HEK293T (cell line): ENCODE measurements at regions not wholly inside any gene's neighbourhood (a gene's known extent, or its start where the extent isn't known, plus 50 kb on each side); places are given as distances from the start of the nearest gene placed in this dataset.

ENCODE experiments used
- FOXK2 ChIP-seq: fragments of 450-650 bp; IDR thresholded peaks from 2 replicates; pipeline ENCODE4 v1.6.1; 2016; ENCODE audit warnings: mild to moderate bottlenecking
- FOXM1 ChIP-seq: fragments of 450-650 bp; IDR thresholded peaks from 2 replicates; pipeline ENCODE4 v1.6.1; 2017; ENCODE audit warnings: mild to moderate bottlenecking, borderline replicate concordance

DNA sequence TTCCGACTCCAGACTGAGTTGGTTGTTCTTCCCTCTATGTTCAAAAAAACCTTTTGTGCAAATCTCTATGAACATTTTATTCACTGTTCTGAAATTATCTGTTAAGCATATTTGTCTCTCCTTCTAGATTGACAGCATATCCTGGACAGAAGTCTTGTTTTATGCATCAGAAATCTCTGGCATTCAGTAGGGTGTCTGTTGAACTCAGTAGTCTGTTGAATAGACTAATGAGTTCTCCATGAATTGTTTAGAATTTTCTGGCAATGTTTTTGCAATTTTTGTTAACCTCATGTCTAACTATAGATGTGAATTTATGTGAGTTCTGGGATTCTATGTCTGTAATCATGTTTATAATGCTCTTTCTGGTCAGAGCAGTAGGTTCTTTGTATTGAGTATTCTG is 222.5 kb upstream of the KCNMB2 start:
- TF ChIP-seq FOXK2 (no peak), FOXM1 (no peak)
